ENCODE measurements at regions not wholly inside any gene's neighbourhood (a gene's known extent, or its start where the extent isn't known, plus 50 kb on each side); places are given as distances from the start of the nearest gene placed in this dataset.
"Not testable (repeated sequence)": the region's sequence is repeated elsewhere in the genome, so short reads cannot be mapped to it uniquely, and the experiment has no call there.

- DNase-seq: no peak
Measured at GRCh38 chr13:59043016-59043415, 1120.7 kb downstream of the DIAPH3 start.

GRCh38 chr13:59047546-59047945, 1116.2 kb downstream of the DIAPH3 start:
- DNase-seq: no peak

- no peak for DNase-seq
Measured at GRCh38 chr13:59061621-59062020, 1102.1 kb downstream of the DIAPH3 start.

GRCh38 chr13:59064042-59064441, 1099.7 kb downstream of the DIAPH3 start:
- no peak for DNase-seq

- not testable (repeated sequence) for DNase-seq
Measured at GRCh38 chr13:59076386-59076785, 1087.3 kb downstream of the DIAPH3 start.

GRCh38 chr13:59086147-59086546, 1077.6 kb downstream of the DIAPH3 start:
- DNase-seq: no peak

GRCh38 chr13:59088716-59089115, 1075.0 kb downstream of the DIAPH3 start:
- no peak for DNase-seq

GRCh38 chr13:59094181-59094580, 1069.5 kb downstream of the DIAPH3 start:
- DNase-seq: no peak

- no peak for DNase-seq
Measured at GRCh38 chr13:59099182-59099974, 1064.3 kb downstream of the DIAPH3 start.

- no peak for DNase-seq
Measured at GRCh38 chr13:59103004-59103768, 1060.5 kb downstream of the DIAPH3 start.

GRCh38 chr13:59111751-59112171, 1052.0 kb downstream of the DIAPH3 start:
- no peak for DNase-seq

GRCh38 chr13:59112221-59112718, 1051.5 kb downstream of the DIAPH3 start:
- DNase-seq: no peak

- no peak for DNase-seq
Measured at GRCh38 chr13:59119475-59119874, 1044.3 kb downstream of the DIAPH3 start.

GRCh38 chr13:59120297-59120843, 1043.4 kb downstream of the DIAPH3 start:
- DNase-seq: no peak

GRCh38 chr13:59121507-59121906, 1042.2 kb downstream of the DIAPH3 start:
- DNase-seq: no peak

- DNase-seq: no peak
Measured at GRCh38 chr13:59126474-59126873, 1037.3 kb downstream of the DIAPH3 start.

GRCh38 chr13:59133903-59134302, 1029.8 kb downstream of the DIAPH3 start:
- DNase-seq: no peak

- no peak for DNase-seq
Measured at GRCh38 chr13:59144700-59145099, 1019.0 kb downstream of the DIAPH3 start.

- DNase-seq: no peak
Measured at GRCh38 chr13:59145381-59145780, 1018.3 kb downstream of the DIAPH3 start.

- DNase-seq: no peak
Measured at GRCh38 chr13:59157181-59157580, 1006.5 kb downstream of the DIAPH3 start.

GRCh38 chr13:59166174-59166573, 997.6 kb downstream of the DIAPH3 start:
- no peak for DNase-seq

GRCh38 chr13:59172076-59172475, 991.7 kb downstream of the DIAPH3 start:
- no peak for DNase-seq

GRCh38 chr13:59176775-59177174, 987.0 kb downstream of the DIAPH3 start:
- DNase-seq: no peak

- no peak for DNase-seq
Measured at GRCh38 chr13:59178344-59178743, 985.4 kb downstream of the DIAPH3 start.
